GM13977 (cell line): ENCODE measurements at regions not wholly inside any gene's neighbourhood (a gene's known extent, or its start where the extent isn't known, plus 50 kb on each side); places are given as distances from the start of the nearest gene placed in this dataset.

Experiments
- DNase-seq: peaks from one replicate; pipeline ENCODE4 v3.0.0; 2012; ENCODE audit warnings: low spot score
- CTCF ChIP-seq: IDR thresholded peaks from 2 replicates; pipeline ENCODE4 v1.5.1; 2012; ENCODE audit warnings: mild to moderate bottlenecking, control low read depth; ENCODE audit not compliant: insufficient read depth; ENCODE audit errors: extremely low read depth, missing control alignments
- in situ Hi-C: fragments of 300-500 bp; cut with MboI; formaldehyde crosslinking; loops from one replicate; pipeline ENCODE4 v1.12.0; 2022; ENCODE audit warnings: low sequenced_read_pairs, low pct_unique_long_range_greater_than_20kb, mixed read lengths, inconsistent platforms; ENCODE audit not compliant: unreplicated experiment

GRCh38 chr11:129295746-129296145, 79.9 kb upstream of the BARX2 start:
- in situ Hi-C loops: no loop called here
- TF ChIP-seq CTCF: no peak
- no peak for DNase-seq

- DNase-seq: no peak
- TF ChIP-seq CTCF: no peak
- in situ Hi-C loops: no loop called here
Measured at GRCh38 chr11:129292771-129293170, 82.9 kb upstream of the BARX2 start.

- TF ChIP-seq CTCF: no peak
- no peak for DNase-seq
- in situ Hi-C loops: no loop called here
Measured at GRCh38 chr11:129292092-129292491, 83.6 kb upstream of the BARX2 start.

- TF ChIP-seq CTCF: no peak
- DNase-seq: no peak
- in situ Hi-C loops: no loop called here
Measured at GRCh38 chr11:129291546-129291945, 84.1 kb upstream of the BARX2 start.

GRCh38 chr11:129290966-129291365, 84.7 kb upstream of the BARX2 start:
- in situ Hi-C loops: no loop called here
- no peak for DNase-seq
- no peak for TF ChIP-seq CTCF

- in situ Hi-C loops: no loop called here
- TF ChIP-seq CTCF: no peak
- no peak for DNase-seq
Measured at GRCh38 chr11:129289350-129290040, 86.2 kb upstream of the BARX2 start.

GRCh38 chr11:129287920-129288319, 87.7 kb upstream of the BARX2 start:
- no peak for TF ChIP-seq CTCF
- no peak for DNase-seq
- in situ Hi-C loops: no loop called here
